GM12878 (cell line): ENCODE measurements at regions not wholly inside any gene's neighbourhood (a gene's known extent, or its start where the extent isn't known, plus 50 kb on each side); places are given as distances from the start of the nearest gene placed in this dataset.

Experiments used
- ATAC-seq: fragments of 200-7000 bp; cut with Tn5 transposase; 3 replicates; pipeline ENCODE4 v1.9.1; 2020; ENCODE audit warnings: mild to moderate bottlenecking, moderate library complexity
- BruUV-seq: library from RNA; stranded (reverse); fragments of 400-500 nt; replicated peaks from 2 replicates; lab custom pipeline; 2021; lab: Mats Ljungman, UMichigan
- CTCF ChIA-PET: fragments of 300-600 bp; sonication (Branson Sonifier 250); formaldehyde crosslinking; extraction: SDS; loops from one replicate; lab custom pipeline; 2021; ENCODE audit warnings: inconsistent platforms; lab: Yijun Ruan, JAX
- POLR2A ChIA-PET: fragments of 350-600 bp; formaldehyde crosslinking; extraction: SDS; loops from one replicate; lab custom pipeline; 2021; ENCODE audit warnings: inconsistent platforms; lab: Charles Lee
- RAD21 ChIA-PET: fragments of 300-600 bp; sonication (Branson Sonifier 250); formaldehyde crosslinking; loops from one replicate; lab custom pipeline; 2023; ENCODE audit warnings: antibody characterized with exemption; ENCODE audit not compliant: unreplicated experiment; lab: Charles Lee
- SMC1A ChIA-PET: fragments of 300-600 bp; sonication (Branson Sonifier 250); formaldehyde crosslinking; loops from one replicate; lab custom pipeline; 2023; ENCODE audit not compliant: unreplicated experiment, uncharacterized antibody; lab: Charles Lee
- DNase-seq: peaks from one replicate; pipeline ENCODE4 v3.0.0-alpha.2; 2011; ENCODE audit warnings: low read depth, low spot score
- FAIRE-seq: peaks from 3 replicates; lab custom pipeline; 2011; peaks lifted over from hg19 to GRCh38; lab: Jason Lieb, UNC
- H2AFZ ChIP-seq: 2 replicates; pipeline ENCODE4 v1.6.0; 2011; ENCODE audit warnings: low read depth, low read length, control low read depth; ENCODE audit not compliant: control insufficient read depth
- H3K27ac ChIP-seq: 2 replicates; pipeline ENCODE4 v1.5.1; 2011; ENCODE audit warnings: control low read depth; ENCODE audit not compliant: control insufficient read depth, insufficient read depth
- H3K27me3 ChIP-seq, 2 experiments: replicated peaks in 1 of 2; 2 replicates each; pipeline versions ENCODE4 v1.6.0 to v1.6.1; 2011; ENCODE audit warnings: low read length in 1 of 2; ENCODE audit not compliant: control insufficient read depth in 2 of 2, insufficient read depth in 2 of 2
- H3K36me3 ChIP-seq, 2 experiments: 2 replicates each; pipeline ENCODE4 v1.5.1; 2011; ENCODE audit warnings: low read length in 1 of 2; ENCODE audit not compliant: control insufficient read depth in 2 of 2, insufficient read depth in 2 of 2
- H3K4me1 ChIP-seq: 2 replicates; pipeline ENCODE4 v1.6.1; 2011; ENCODE audit warnings: mild to moderate bottlenecking, low read length, moderate library complexity, mixed read lengths; ENCODE audit not compliant: control insufficient read depth, insufficient read depth
- H3K4me2 ChIP-seq: 2 replicates; pipeline ENCODE4 v1.6.0; 2011; ENCODE audit warnings: control low read depth; ENCODE audit not compliant: control insufficient read depth, insufficient read depth
- H3K4me3 ChIP-seq: fragments of 200-600 bp; sonication (generic); 2 replicates; pipeline ENCODE4 v1.5.1; 2016
- H3K79me2 ChIP-seq: 2 replicates; pipeline ENCODE4 v1.6.0; 2011; ENCODE audit warnings: low read length; ENCODE audit not compliant: control insufficient read depth, insufficient read depth
- H3K9ac ChIP-seq: 2 replicates; pipeline ENCODE4 v1.8.0; 2011; ENCODE audit warnings: low read length, control low read depth, mixed read lengths; ENCODE audit not compliant: control insufficient read depth, insufficient read depth
- H3K9me3 ChIP-seq: replicated peaks from 3 replicates; pipeline ENCODE4 v1.5.1; 2011; ENCODE audit warnings: mild to moderate bottlenecking, low read length; ENCODE audit not compliant: control insufficient read depth, insufficient read depth
- H4K20me1 ChIP-seq: 2 replicates; pipeline ENCODE4 v1.6.0; 2011; ENCODE audit not compliant: control insufficient read depth, insufficient read depth
- BHLHE40 ChIP-seq, 2 experiments: fragments of 450-650 bp in 1 of 2; IDR thresholded peaks; 2 replicates each; pipeline ENCODE4 v1.6.1; 2011 to 2017; ENCODE audit warnings: low read depth in 2 of 2, borderline replicate concordance in 1 of 2, improper control_type of control experiment in 1 of 2, low read length in 1 of 2, mild to moderate bottlenecking in 1 of 2
- CHD2 ChIP-seq: IDR thresholded peaks from 2 replicates; pipeline ENCODE4 v1.6.1; 2011; ENCODE audit warnings: low read depth, low read length, improper control_type of control experiment, borderline replicate concordance
- JUNB ChIP-seq: IDR thresholded peaks from 2 replicates; pipeline ENCODE4 v1.6.1; 2016; ENCODE audit warnings: antibody characterized with exemption, mild to moderate bottlenecking
- PKNOX1 ChIP-seq: fragments of 450-650 bp; IDR thresholded peaks from 2 replicates; pipeline ENCODE4 v1.6.1; 2016; ENCODE audit warnings: mild to moderate bottlenecking
- RCOR1 ChIP-seq: conservative IDR thresholded peaks from 2 replicates; pipeline ENCODE4 v1.6.1; 2012; ENCODE audit warnings: low read depth, low read length, improper control_type of control experiment
- SMARCA5 ChIP-seq: fragments of 450-650 bp; IDR thresholded peaks from 2 replicates; pipeline ENCODE4 v1.6.1; 2017; ENCODE audit warnings: mild to moderate bottlenecking
- SPI1 ChIP-seq: IDR thresholded peaks from 2 replicates; pipeline ENCODE4 v1.6.1; 2011; ENCODE audit warnings: low read depth, mild to moderate bottlenecking, low read length, moderate library complexity, borderline replicate concordance; ENCODE audit not compliant: insufficient read depth
- ZBTB33 ChIP-seq: fragments of 450-650 bp; IDR thresholded peaks from 2 replicates; pipeline ENCODE4 v1.6.1; 2017; ENCODE audit warnings: mild to moderate bottlenecking
- WGBS: methylation state at CpG from one replicate; pipeline ENCODE4 v1.1.6; 2016; ENCODE audit warnings: low lambda C conversion rate; ENCODE audit not compliant: insufficient replicate concordance, insufficient coverage; ENCODE audit errors: missing lambda C conversion rate; 5-methylcytosine and 5-hydroxymethylcytosine counted together
- in situ Hi-C: fragments of 300-500 bp; cut with MboI; formaldehyde crosslinking; loops from 9 replicates; pipeline ENCODE4 v1.14.3; 2018; ENCODE audit warnings: mixed read lengths
- intact Hi-C: fragments of 100-400 bp; cut with micrococcal nuclease; formaldehyde crosslinking; loops from one replicate; pipeline ENCODE4 v1.14.2; 2022; ENCODE audit not compliant: unreplicated experiment
- TF ChIP-seq, protein P1 (sequence below): fragments of 450-650 bp; IDR thresholded peaks from 2 replicates; pipeline ENCODE4 v1.6.1; 2018; ENCODE audit warnings: borderline replicate concordance, mild to moderate bottlenecking; ENCODE audit not compliant: partially characterized antibody

DNA sequence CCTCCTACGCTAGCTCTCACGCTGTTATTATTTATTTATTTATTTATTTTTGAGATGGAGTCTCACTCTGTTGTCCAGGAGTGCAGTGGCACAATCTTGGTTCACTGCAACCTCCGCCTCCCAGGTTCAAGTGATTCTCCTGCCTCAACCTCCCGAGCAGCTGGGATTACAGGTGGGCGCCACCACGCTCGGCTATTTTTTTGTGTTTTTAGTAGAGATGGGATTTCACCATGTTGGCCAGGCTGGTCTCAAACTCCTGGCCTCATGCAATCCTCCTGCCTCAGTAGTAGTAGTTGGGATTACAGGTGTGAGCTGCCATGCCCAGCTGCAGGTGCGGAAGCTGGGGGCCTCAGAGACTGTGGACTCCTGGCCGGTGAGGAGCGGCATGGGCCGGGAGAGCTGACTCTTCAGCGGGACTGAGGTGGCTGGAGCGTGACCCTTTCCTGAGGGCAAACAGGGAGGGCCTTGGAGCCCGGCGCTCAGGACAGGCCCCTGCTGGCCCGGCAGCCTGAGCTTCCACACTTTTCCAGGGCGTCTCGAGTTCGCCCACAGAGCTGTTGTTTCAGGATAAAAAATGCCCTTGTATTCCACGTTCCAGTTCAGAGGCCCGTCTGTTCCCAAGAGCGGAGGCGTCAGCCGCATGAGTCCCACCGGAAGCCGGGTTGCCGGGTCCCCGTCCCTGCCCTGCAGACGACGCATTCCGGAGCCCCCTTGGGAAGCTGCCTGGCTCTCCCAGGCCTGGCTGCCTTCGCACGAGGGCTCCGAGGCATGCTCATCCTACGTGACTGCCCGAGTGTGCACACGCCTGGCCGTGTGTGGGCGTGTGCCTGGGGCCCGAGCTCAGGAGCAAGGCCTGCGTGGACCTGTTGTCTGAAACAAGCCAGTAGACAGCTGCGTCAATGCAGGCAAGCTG lies 126.2 kb downstream of the SIK1 start (continued):
- TF ChIP-seq, protein P1, sequence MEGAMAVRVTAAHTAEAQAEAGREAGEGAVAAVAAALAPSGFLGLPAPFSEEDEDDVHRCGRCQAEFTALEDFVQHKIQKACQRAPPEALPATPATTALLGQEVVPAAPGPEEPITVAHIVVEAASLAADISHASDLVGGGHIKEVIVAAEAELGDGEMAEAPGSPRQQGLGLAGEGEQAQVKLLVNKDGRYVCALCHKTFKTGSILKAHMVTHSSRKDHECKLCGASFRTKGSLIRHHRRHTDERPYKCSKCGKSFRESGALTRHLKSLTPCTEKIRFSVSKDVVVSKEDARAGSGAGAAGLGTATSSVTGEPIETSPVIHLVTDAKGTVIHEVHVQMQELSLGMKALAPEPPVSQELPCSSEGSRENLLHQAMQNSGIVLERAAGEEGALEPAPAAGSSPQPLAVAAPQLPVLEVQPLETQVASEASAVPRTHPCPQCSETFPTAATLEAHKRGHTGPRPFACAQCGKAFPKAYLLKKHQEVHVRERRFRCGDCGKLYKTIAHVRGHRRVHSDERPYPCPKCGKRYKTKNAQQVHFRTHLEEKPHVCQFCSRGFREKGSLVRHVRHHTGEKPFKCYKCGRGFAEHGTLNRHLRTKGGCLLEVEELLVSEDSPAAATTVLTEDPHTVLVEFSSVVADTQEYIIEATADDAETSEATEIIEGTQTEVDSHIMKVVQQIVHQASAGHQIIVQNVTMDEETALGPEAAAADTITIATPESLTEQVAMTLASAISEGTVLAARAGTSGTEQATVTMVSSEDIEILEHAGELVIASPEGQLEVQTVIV: no peak
- TF ChIP-seq CHD2: no peak
- no peak for TF ChIP-seq PKNOX1
- no peak for TF ChIP-seq JUNB

DNA sequence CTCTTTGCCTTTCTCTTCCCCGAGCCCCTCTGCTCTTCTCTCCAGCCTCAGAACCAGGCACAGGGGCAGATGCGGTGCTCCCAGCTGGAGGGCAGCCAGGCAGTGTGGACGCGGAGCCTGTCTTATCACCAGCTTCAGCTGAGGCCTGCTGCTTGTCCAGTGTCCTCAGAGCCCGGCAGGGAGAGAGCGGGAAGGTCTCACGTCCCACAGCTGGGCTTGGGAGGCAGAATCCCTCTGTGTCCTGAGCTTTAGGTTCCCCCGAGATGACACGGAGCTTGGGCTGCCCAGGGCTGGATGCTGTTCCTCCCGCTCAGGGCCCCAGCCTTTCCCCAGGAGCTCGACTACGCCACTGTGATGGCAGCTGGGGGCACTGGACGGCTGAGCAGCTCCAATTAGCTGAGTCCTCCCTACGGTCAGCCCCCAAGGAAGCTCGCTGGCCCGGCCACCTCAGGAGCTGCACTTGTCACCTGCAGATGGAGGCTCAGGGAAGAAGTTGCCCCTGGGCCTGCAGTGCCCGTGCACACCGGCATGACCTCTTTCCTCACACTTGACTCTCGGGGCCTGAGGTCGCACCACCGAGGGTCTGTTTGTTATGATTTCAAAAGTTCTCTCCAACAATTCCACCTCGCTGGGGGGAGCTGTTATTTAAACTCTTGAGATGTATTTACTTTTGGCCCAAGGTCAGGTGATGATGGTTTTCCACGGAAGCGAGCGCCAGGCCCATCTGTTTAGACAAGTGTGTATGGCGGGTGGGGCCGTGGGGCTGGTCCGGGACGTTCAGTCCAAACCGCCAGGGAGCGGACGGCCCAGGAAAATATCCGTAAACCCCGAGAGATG lies 127.3 kb downstream of the SIK1 start:
- no peaks in the 10 kb centered on the region for H3K79me2 ChIP-seq
- no peak overlapping the region for H3K4me2 ChIP-seq
- H3K4me1 ChIP-seq: no peaks in the 10 kb centered on the region
- no peak overlapping the region for H3K9ac ChIP-seq
- ChIA-PET POLR2A (no interaction called here), RAD21 (no interaction called here), SMC1A (interaction anchor here (0.9 to 1.2 kb wide), 2 partner anchors 53 to 107 kb away, joined by 3 read pairs; no protein-coding TSS in a partner anchor), CTCF (no interaction called here)
- no peaks in the 10 kb centered on the region for H4K20me1 ChIP-seq
- H3K9me3 ChIP-seq: peaks cover 5% of the 10 kb centered on the region; the same call in 2 of the 3 replicates
- no peak for DNase-seq
- 65% methylated on average over 34 of the region's 34 CpGs for WGBS
- H3K27me3 ChIP-seq: peaks cover 1 to 6% of the 10 kb centered on the region in 2 experiments; a peak in 3 of 4 replicates
- no peaks in the 10 kb centered on the region for H3K36me3 ChIP-seq
- ATAC-seq: no peak
- intact Hi-C loops (no loop called here), in situ Hi-C loops (no loop called here)
- no TSS peak for BruUV-seq
- no peak overlapping the region for H2AFZ ChIP-seq
- H3K4me3 ChIP-seq: no peak overlapping the region
- no peak for FAIRE-seq
- no peak overlapping the region for H3K27ac ChIP-seq
- TF ChIP-seq ZBTB33: no peak
- TF ChIP-seq RCOR1: no peak
- TF ChIP-seq BHLHE40 (IDR thresholded peaks at IDR 0.05; ENCODE audit: borderline replicate concordance in 1 of 2, low read depth in 2 of 2, low read length in 1 of 2): no peak
- no peak for TF ChIP-seq SMARCA5
- no peak for TF ChIP-seq SPI1
